Erythroblast (primary cell): ENCODE measurements at regions not wholly inside any gene's neighbourhood (a gene's known extent, or its start where the extent isn't known, plus 50 kb on each side); places are given as distances from the start of the nearest gene placed in this dataset.
"Not testable (repeated sequence)": the region's sequence is repeated elsewhere in the genome, so short reads cannot be mapped to it uniquely, and the experiment has no call there.

Experiments used
- DNase-seq, 2 experiments: peaks; one replicate each; lab custom pipeline; 2025; lab: John Stamatoyannopoulos, UW
- GATA1 ChIP-seq: IDR thresholded peaks from 2 replicates; pipeline ENCODE4 v1.6.1; 2011; ENCODE audit warnings: low read depth, mild to moderate bottlenecking, control low read depth, low read length, moderate library complexity
- POLR2A ChIP-seq: IDR thresholded peaks from 2 replicates; pipeline ENCODE4 v1.6.1; 2011; ENCODE audit warnings: mild to moderate bottlenecking, low read length

DNA sequence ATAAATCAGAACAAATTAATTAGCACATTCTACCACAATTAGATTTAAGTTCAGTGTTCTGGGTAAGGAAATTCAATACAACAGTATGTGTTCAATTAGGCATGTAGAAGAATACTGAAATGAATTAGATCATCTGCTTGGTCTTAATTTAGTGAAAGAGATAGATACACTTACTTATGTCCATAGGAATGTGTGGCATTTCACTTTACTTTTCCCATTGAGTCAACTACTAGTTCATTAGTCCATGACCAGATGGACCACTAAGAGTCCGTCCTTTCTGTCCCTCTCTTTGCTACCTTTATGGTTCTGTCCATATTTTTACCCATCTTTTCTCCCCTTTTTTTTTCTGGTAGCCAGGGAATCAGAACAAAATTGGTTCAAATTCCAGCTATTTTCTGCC lies 276.9 kb downstream of the OSTF1 start:
- no peak for DNase-seq
- TF ChIP-seq GATA1 (no peak), POLR2A (no peak)

DNA sequence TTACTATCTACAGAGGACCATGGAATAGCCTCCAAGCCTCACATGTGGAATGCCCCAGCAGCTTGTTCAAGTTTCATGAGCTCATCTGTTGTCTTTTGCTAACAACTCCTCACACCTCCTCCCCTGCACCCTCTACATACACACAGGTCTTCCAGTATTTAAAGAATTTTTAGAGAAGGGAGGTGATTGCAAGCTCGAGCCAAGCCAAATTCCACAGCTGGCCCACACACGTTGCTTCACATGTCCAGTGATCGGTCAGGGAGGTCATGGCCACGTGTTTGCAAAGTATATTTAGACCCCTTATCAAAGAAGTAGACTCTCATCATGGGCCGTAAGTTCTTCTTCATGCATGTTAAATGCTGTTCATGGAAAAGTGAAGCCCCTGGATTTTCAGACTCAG lies 281.7 kb downstream of the OSTF1 start:
- no peak for TF ChIP-seq POLR2A
- TF ChIP-seq GATA1: no peak
- no peak for DNase-seq

DNA sequence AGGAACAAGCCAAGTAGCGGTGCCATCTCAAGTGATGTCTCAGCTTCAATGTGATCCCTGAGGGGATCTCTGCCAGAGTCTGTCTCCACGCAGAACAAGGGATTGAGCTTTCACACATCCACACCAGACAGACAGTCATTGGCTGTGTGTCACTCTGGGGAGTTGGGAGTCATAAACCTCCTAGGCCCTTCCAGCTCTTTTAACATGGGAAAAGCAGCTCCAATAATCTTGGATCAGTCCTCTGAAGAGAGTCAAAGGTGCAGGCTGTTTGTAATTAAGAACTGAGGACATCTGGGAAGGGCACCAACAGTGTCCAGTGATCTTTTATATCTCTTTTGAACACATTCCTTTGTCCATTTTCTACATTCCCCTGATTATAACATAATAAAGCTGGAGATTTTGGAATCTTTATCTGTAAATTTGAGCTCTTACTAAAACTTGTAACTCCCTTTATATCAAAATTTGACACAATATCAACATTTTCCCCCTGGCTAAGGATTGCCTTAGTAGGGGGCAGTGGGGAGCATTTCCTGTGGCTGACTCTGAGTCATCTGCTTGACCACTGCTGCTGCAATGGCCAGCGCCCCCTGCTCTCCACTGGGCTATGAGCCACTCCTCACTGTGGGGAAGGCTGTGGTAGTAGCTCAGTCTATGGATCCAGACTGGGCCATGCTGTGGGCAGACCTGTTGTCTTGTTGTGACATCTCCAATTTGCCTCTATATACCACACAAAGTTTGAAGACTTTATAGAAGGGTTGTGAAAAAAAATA lies 284.4 kb downstream of the OSTF1 start:
- DNase-seq: no peak

DNA sequence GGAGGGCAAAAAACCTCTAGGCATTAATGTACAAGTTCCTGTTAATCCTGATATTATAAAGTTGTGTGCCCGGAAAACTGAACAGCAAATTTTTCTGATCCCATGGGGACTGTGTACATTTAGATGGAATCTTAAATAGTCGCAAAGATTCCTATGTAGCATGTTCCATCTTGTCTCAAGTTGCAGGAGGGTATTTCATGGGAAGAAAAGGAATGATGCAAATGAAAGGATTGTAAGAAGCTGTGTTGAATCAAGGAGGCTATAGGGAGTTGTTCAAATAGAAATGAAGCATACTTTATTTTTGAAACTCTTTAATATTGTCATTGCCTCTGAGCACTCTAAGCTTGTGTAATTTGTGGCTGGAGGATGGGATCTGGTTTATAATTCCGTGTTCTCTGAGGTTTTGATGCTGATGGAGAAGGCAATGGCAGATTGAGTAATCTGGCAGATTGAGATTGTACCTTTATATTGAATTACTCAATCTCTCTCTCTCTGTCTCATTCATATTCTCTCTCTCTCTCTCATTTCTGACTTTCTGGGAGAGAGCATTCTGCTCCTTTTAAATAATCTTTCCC lies 288.5 kb downstream of the OSTF1 start:
- TF ChIP-seq GATA1: no peak
- TF ChIP-seq POLR2A: no peak

More for the DNA sequence above, 284.4 kb downstream of the OSTF1 start:
- TF ChIP-seq POLR2A (no peak), GATA1 (no peak)

DNA sequence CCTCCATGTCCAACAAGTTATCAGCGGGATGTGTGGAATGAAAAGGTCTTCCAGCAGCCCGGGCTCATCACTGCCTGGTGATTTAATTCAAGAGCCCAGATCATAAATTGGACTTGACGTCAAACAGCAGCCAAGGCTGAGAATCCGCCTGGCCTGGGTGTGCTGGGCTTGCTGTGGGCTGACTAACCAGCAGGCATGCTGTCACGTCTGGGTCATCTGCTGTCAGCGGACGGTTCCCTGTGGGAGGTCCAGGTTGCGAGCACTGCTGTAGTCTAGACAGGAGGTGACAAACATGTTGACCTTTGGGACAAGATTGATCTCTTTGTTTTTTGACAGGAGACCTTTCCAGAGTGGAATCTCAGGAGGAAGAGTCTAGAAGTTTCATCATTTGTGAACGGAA lies 289.7 kb downstream of the OSTF1 start:
- no peak for TF ChIP-seq POLR2A
- DNase-seq: no peak

More for the DNA sequence above, 288.5 kb downstream of the OSTF1 start:
- no peak for DNase-seq

DNA sequence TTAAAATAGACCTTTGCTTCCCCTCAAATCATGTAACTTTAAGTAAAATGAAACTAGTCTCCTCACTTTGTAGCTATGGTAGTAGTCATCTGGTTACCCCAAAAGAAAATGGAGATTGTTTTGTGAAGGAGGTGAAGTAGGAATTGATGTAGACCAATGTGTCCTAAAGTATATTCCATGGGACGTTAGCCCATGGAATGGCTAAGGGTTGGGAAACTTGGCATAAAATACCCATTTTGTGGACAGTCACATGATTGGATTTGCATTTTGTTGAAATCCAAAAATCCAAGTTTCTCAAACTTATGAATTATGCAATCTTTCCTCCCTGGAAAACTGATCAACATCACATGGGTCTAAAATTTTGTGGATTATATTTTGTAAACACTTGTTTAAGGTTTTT lies 290.6 kb downstream of the OSTF1 start:
- no peak for TF ChIP-seq POLR2A
- TF ChIP-seq GATA1: no peak
- DNase-seq: no peak

DNA sequence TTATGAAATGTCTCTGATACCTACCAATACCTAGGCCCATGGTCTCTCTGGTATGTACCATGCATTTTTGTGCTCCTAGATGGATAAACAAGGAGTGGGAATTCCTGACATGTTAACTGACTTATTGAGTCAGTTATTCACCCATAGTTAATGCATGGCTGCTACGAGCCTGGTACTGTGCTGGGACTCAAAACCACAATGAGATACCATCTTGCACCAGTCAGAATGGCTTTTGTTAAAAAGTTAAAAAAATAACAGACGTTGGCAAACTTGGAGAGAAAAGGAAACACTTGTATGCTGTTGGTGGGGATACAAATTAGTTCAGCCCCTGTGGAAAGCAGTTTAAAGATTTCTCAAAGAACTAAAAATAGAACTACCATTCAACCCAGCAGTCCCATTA lies 293.8 kb downstream of the OSTF1 start:
- no peak for DNase-seq
- no peak for TF ChIP-seq GATA1
- no peak for TF ChIP-seq POLR2A

DNA sequence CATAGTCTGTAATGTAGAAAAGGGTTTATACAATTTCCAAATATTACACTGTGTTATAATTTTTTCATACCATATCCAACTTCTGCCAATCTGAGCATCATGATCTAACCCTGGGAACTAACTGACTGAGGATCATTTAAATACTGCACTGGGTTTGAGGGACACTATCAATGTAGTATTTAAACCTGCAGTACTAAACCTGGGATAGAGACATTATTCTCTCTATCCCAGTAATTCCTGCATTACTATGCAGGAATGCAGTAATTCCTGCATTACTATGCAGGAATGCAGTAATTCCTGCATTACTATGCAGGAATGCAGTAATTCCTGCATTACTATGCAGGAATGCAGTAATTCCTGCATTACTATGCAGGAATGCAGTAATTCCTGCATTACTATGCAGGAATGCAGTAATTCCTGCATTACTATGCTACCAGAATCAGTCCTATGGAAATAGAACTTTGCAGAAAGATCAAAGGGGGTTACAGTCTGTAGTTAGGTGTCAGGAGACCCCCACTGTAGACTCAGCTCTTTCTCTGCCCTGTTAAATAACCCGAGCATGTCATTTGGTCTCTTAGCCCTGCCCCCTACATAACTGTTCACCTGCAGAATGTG lies 295.2 kb downstream of the OSTF1 start:
- DNase-seq: not testable (repeated sequence)

DNA sequence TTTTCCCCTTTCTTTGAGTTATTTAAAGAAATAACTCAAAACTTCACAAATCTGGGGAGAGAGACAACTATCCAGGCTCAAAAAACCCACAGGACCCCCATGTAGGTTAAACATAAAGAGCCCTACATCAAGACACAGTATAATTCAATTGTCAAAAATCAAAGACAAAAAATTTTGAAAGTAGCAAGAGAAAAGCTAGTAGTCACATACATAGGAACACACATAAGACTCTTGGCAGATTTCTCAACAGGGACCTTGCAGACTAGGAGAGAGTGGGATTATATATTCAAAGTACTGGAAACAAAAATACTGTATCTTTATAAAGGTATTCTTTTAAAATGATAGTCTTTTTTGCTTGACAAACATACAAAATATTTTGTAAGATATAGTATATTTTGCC lies 296.9 kb downstream of the OSTF1 start:
- DNase-seq: no peak
- TF ChIP-seq POLR2A (no peak), GATA1 (no peak)

DNA sequence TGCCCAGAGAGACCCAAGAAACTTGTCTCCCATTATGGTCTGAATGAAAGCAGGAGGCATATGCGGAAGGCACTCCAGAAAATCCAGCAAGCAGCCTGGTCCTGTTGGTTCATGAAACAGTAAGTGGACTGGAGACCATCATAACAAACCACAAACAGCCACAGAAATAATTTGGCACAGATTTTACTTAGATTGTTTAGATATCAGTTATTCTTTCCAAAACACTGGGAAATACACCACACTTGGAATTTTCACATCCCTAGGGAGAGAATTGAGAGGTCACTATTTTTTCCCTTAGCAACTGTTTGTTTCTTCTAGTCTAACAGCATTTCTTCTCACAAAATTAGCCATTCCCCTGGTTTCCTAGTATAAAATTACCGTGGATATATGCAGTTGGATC lies 300.8 kb downstream of the OSTF1 start:
- TF ChIP-seq POLR2A (no peak), GATA1 (no peak)
- DNase-seq: no peak

DNA sequence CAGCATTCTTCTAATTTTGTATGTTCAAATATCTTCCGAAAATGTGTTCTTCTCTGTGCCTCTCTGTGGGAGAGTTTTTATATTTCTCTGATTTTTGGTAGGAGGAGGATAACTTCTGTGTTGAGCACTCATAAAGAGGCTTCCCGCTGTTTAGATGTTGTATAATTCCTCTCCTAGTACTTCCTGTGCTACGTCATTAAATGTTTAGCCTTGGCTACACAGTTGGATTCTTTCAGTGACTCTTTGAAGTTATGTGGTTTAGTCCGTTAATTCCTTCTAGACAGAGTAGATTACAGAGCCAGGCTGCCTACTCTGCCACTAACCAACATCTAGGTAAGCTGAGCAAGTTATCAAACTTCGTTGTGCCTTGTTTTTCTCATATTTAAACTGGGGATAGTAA lies 302.6 kb downstream of the OSTF1 start:
- no peak for TF ChIP-seq GATA1

DNA sequence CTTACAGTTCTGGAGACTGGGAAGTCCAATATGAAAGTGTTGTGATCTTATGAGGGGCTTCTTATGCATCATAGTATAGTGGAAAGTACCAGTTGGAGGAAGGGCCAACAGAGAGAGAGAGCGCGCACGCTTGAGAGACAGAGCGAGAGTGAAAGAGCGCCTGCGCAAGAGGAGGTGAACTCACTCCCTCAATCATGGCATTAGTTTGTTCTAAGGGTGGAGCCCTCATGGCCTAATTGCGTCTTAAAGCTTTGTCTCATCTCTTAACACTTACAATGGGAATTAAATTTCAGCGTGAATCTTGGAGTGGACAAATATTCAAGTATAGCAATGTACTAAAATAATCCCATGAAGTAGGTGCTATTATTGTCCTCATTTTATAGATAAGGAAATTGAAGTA lies 303.2 kb downstream of the OSTF1 start:
- TF ChIP-seq GATA1 (no peak), POLR2A (no peak)

More for the DNA sequence above, 302.6 kb downstream of the OSTF1 start:
- no peak for DNase-seq

DNA sequence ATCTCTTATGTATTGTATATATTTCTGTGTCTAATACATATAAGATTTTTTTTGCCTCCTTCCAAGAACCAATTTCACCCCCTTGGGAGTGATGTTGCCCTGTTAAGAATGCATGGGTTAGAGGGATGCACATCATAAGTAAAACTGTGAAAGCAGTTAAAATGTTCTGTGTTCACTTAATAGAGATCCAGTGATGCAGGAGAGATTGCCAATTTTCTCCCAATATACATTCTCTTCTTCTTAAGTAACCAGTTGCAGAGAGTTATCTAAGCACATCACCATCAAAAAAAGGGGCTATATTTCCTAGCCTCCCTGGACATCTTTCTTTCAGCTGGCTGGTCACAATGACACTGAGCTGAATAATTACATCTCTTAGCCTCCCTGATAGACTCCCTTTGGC lies 307.0 kb downstream of the OSTF1 start:
- no peak for TF ChIP-seq GATA1
- TF ChIP-seq POLR2A: no peak

More for the DNA sequence above, 303.2 kb downstream of the OSTF1 start:
- no peak for DNase-seq

DNA sequence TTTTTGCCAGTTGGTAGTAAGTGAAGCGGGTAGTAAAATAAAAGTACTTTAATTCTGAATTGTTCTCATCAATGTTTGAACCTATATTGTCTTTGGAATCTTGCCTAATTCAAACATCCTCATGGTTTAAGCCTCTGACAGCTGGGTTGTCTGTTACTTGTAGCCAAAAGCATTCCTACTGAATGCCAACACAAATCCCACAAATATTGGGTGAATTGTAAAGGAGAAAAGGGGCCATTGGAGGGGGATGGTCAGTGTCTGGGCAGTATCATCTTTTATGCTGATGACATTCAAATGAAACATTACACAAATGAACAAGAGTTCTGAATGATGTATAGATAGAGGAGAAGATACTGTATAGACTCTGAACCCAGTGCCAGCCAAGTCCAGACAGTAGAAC lies 309.5 kb downstream of the OSTF1 start:
- no peak for DNase-seq
- TF ChIP-seq GATA1: no peak
- no peak for TF ChIP-seq POLR2A

More for the DNA sequence above, 307.0 kb downstream of the OSTF1 start:
- no peak for DNase-seq

DNA sequence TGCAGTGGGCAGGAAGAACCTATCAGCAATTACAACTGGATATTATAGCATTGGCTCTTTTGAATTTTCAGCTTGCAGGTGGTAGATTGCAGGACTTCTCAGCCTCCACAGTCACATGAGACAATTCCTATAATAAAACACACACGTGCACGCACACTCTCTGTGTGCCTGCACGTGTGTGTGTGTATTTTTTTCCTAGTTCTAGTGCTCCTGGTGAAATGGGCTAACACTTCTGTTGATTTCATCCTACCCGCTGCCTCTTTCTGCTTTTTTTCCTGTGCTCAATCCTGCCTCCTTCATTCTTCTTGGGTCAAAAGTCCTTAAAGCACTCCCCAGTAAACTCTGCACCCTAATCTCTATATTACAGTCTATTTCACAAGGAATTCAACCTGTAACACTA lies 320.1 kb downstream of the OSTF1 start:
- TF ChIP-seq POLR2A (no peak), GATA1 (no peak)

More for the DNA sequence above, 320.1 kb downstream of the OSTF1 start:
- DNase-seq: no peak
